Uterus (tissue), 3 donors: ENCODE measurements at regions not wholly inside any gene's neighbourhood (a gene's known extent, or its start where the extent isn't known, plus 50 kb on each side); places are given as distances from the start of the nearest gene placed in this dataset.

ENCODE experiments used
- DNase-seq, 2 donors: peaks; one replicate each; pipeline ENCODE4 v3.0.0-alpha.2; 2019 to 2020
- H3K27ac ChIP-seq, 2 donors: fragments of 200-600 bp; sonication (generic); 1 replicate in 1 of 2; 2 replicates in 1 of 2; pipeline ENCODE4 v1.5.1; 2016 to 2018
- H3K27me3 ChIP-seq, 2 donors: fragments of 200-600 bp; sonication (generic); one replicate each; pipeline ENCODE4 v1.5.1; 2018 to 2019; ENCODE audit warnings: control low read depth in 1 of 2
- H3K36me3 ChIP-seq, 2 donors: fragments of 200-600 bp; sonication (generic); one replicate each; pipeline ENCODE4 v1.5.1; 2019; ENCODE audit warnings: control low read depth in 1 of 2
- H3K4me1 ChIP-seq, 2 donors: fragments of 200-600 bp; sonication (generic); one replicate each; pipeline ENCODE4 v1.5.1; 2018 to 2019; ENCODE audit warnings: control low read depth in 1 of 2
- H3K4me3 ChIP-seq, 2 donors: fragments of 200-600 bp; sonication (generic); 1 replicate in 1 of 2; 2 replicates in 1 of 2; pipeline ENCODE4 v1.5.1; 2018 to 2019; ENCODE audit warnings: mild to moderate bottlenecking in 1 of 2
- H3K9me3 ChIP-seq, 2 donors: fragments of 200-600 bp; sonication (generic); one replicate each; pipeline ENCODE4 v1.5.1; 2019; ENCODE audit warnings: control low read depth in 1 of 2
- CTCF ChIP-seq, 4 experiments: fragments of 200-600 bp in 2 of 4; fragments of 450-650 bp in 2 of 4; sonication (generic) in 2 of 4; IDR thresholded peaks; one replicate each; pipeline ENCODE4 v1.5.1; 2016 to 2019; ENCODE audit warnings: antibody characterized with exemption in 4 of 4, mild to moderate bottlenecking in 2 of 4, moderate library complexity in 1 of 4
- POLR2A ChIP-seq, 2 donors: fragments of 450-650 bp; IDR thresholded peaks; one replicate each; pipeline ENCODE4 v1.6.1; 2016; ENCODE audit warnings: antibody characterized with exemption in 2 of 2, mild to moderate bottlenecking in 1 of 2, moderate library complexity in 1 of 2
- intact Hi-C: fragments of 100-400 bp; cut with DNase I; formaldehyde crosslinking; loops from one replicate; pipeline ENCODE4 v1.15.1; 2023; ENCODE audit warnings: low total_unique reads
- donor health status: DM: yes; HTN: yes; CAD: no.

GRCh38 chr10:4453950-4454349 is 372.1 kb upstream of the AKR1E2 start:
- intact Hi-C loops, result no loop called here
- DNase-seq, result no peak
- Histone ChIP-seq H3K4me1 (no peaks in the 10 kb centered on the region), H3K36me3 (no peaks in the 10 kb centered on the region), H3K27ac (no peak overlapping the region), H3K9me3 (no peaks in the 10 kb centered on the region), H3K27me3 (no peaks in the 10 kb centered on the region), H3K4me3 (no peak overlapping the region)
- no peak for TF ChIP-seq CTCF (IDR thresholded peaks at IDR 0.05)
- TF ChIP-seq POLR2A (IDR thresholded peaks at IDR 0.05), result no peak

GRCh38 chr10:4453276-4453675 is 372.7 kb upstream of the AKR1E2 start:
- TF ChIP-seq POLR2A (IDR thresholded peaks at IDR 0.05) (no peak), CTCF (IDR thresholded peaks at IDR 0.05) (no peak)
- Histone ChIP-seq H3K27me3 (no peaks in the 10 kb centered on the region), H3K36me3 (no peaks in the 10 kb centered on the region), H3K4me1 (no peaks in the 10 kb centered on the region), H3K27ac (no peak overlapping the region), H3K9me3 (no peaks in the 10 kb centered on the region), H3K4me3 (no peak overlapping the region)
- DNase-seq, result no peak
- intact Hi-C loops, result no loop called here

GRCh38 chr10:4450981-4451908 is 374.8 kb upstream of the AKR1E2 start:
- Histone ChIP-seq H3K27me3 (no peaks in the 10 kb centered on the region), H3K27ac (peak overlapping the region in 1 of 2 donors; percentile 29), H3K9me3 (no peaks in the 10 kb centered on the region), H3K4me3 (no peak overlapping the region), H3K4me1 (no peaks in the 10 kb centered on the region), H3K36me3 (no peaks in the 10 kb centered on the region)
- TF ChIP-seq POLR2A (IDR thresholded peaks at IDR 0.05) (no peak), CTCF (IDR thresholded peaks at IDR 0.05) (no peak)
- intact Hi-C loops, result no loop called here
- DNase-seq, result no peak

GRCh38 chr10:4450169-4450568 is 375.8 kb upstream of the AKR1E2 start:
- intact Hi-C loops, result no loop called here

More at GRCh38 chr10:4450169-4450568, 375.8 kb upstream of the AKR1E2 start:
- TF ChIP-seq POLR2A (IDR thresholded peaks at IDR 0.05) (no peak), CTCF (IDR thresholded peaks at IDR 0.05) (no peak)
- H3K4me1 ChIP-seq, result no peaks in the 10 kb centered on the region
- H3K36me3 ChIP-seq, result no peaks in the 10 kb centered on the region
- DNase-seq, result no peak
- no peaks in the 10 kb centered on the region for H3K27me3 ChIP-seq
- H3K4me3 ChIP-seq, result no peak overlapping the region
- H3K27ac ChIP-seq, result no peak overlapping the region
- no peaks in the 10 kb centered on the region for H3K9me3 ChIP-seq
